ENCODE measurements at regions not wholly inside any gene's neighbourhood (a gene's known extent, or its start where the extent isn't known, plus 50 kb on each side); places are given as distances from the start of the nearest gene placed in this dataset.

DNA sequence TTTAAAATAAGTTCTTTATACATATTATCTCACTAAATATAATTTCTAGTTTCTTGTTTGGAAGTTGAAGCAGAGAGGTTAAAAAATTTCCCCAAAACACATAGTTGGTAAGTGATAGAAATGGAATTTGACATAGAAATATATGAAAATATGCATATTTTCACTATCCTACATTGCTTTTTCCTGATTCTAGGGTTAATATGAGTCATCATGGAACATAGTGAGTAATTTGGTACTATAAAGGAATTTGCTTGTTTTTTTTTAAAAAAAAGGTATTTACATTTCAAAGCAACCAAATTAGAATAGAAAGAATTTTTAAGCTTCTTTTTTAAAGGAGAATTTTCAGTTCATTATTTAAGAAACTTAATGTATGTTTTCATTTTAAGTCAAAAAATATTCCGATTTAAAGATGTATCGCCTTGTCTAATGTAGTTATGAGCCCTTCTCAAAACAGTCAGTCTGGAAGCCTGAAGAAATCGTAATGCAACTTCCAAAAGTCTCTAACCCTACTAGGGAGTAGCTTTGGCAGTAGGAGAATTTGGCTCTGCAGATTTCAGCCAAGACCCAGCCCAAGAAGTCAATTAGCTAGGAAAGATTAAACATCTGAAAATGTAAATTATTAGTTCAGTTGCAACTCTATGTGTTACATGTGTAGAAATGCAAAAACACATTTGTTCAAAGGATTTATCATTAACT is 147.3 kb downstream of the RDH14 start:
- TF ChIP-seq, protein P1, sequence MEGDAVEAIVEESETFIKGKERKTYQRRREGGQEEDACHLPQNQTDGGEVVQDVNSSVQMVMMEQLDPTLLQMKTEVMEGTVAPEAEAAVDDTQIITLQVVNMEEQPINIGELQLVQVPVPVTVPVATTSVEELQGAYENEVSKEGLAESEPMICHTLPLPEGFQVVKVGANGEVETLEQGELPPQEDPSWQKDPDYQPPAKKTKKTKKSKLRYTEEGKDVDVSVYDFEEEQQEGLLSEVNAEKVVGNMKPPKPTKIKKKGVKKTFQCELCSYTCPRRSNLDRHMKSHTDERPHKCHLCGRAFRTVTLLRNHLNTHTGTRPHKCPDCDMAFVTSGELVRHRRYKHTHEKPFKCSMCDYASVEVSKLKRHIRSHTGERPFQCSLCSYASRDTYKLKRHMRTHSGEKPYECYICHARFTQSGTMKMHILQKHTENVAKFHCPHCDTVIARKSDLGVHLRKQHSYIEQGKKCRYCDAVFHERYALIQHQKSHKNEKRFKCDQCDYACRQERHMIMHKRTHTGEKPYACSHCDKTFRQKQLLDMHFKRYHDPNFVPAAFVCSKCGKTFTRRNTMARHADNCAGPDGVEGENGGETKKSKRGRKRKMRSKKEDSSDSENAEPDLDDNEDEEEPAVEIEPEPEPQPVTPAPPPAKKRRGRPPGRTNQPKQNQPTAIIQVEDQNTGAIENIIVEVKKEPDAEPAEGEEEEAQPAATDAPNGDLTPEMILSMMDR (IDR thresholded peaks at IDR 0.05), result no peak
- TF ChIP-seq POLR2A (IDR thresholded peaks at IDR 0.05), result no peak

Measured in testis (tissue), 2 donors.